ENCODE measurements at regions not wholly inside any gene's neighbourhood (a gene's known extent, or its start where the extent isn't known, plus 50 kb on each side); places are given as distances from the start of the nearest gene placed in this dataset.

DNA sequence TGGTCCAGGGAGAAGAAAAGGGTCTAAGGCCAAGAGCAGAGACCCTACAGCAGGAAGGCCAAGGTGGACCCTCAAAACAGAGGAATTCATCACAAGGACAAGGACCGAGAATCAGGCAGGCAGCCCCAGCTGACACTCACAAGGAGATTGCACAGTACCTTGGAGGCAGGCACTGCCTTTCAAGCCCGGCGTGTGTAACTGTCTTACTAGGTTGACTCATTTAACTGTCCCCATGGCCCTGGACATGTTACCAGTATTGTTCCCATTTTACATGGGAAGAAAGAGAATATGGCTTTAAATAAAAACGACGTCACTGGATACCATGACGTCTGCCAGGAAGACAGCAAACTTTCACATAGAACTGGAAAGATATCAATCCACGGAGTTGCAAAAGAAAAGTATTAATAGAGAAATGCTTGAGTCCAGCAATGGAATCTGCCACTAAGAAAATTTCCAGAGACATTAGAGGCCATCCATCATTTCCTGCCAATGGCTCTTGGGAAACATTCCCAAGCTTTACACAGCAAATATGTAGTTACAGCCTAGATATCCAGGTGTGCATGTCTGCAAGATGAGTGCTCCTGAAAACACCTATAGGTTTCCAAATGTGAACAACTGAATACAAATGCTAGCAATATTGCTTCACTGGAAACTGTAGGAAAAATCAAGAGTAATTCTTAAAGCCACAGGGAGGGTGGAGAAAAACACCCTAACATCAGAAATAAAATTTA lies 111.5 kb upstream of the RPS6KA2 start:
- intact Hi-C loops (cut with DNase I): loop anchor here in 1 of 2 donors (10.0 kb wide), 1 partner anchor 244 kb away; no protein-coding TSS in a partner anchor
- DNase-seq (no peak), ATAC-seq (ENCODE audit: low FRiP score) (no peak)
- Histone ChIP-seq H3K36me3 (ENCODE audit: control insufficient read depth in 1 of 2, insufficient read depth in 2 of 2, low read length in 1 of 2) (no peaks in the 10 kb centered on the region), H3K27me3 (ENCODE audit: control insufficient read depth in 1 of 2, insufficient read depth in 2 of 2, low read length in 1 of 2) (no peaks in the 10 kb centered on the region), H3K27ac (ENCODE audit: low read depth in 1 of 2, low read length in 2 of 2) (no peak overlapping the region), H3K4me3 (ENCODE audit: low read length in 2 of 2) (no peak overlapping the region), H3K9me3 (ENCODE audit: control insufficient read depth, low read length) (no peaks in the 10 kb centered on the region), H3K4me1 (ENCODE audit: control insufficient read depth in 1 of 2, insufficient read depth in 2 of 2, low read length in 2 of 2) (no peaks in the 10 kb centered on the region)
- WGBS, 2 donors: 54 to 62% methylated on average over 7 of the region's 7 CpGs

DNA sequence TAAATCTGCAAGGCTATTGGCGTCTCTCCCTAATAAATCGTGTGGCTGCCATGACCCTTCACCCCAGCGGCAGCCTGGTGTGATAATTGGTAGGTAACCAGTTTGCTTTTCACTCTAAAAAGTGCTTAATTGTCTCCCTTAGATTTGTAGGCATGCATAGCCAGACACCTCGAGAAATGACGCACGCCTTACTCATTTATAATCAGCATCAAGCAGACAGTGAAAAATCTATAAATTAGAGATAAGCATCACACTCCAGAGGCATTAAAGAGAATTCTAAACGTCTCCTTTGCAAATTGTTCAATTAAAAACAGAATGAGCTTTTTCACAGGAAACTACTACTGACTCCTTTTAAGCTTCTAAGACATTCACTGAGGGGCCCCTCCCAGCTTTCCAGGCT lies 110.2 kb upstream of the RPS6KA2 start:
- intact Hi-C loops (cut with DNase I): loop anchor here in 1 of 2 donors (10.0 kb wide), 1 partner anchor 242 kb away; no protein-coding TSS in a partner anchor
- no peaks in the 10 kb centered on the region for H3K9me3 ChIP-seq (ENCODE audit: control insufficient read depth, low read length)
- no peak overlapping the region for H3K27ac ChIP-seq (ENCODE audit: low read depth in 1 of 2, low read length in 2 of 2)
- WGBS, 2 donors: 69 to 71% methylated on average over 7 of the region's 7 CpGs
- no peaks in the 10 kb centered on the region for H3K4me1 ChIP-seq (ENCODE audit: control insufficient read depth in 1 of 2, insufficient read depth in 2 of 2, low read length in 2 of 2)
- no peak for DNase-seq
- no peaks in the 10 kb centered on the region for H3K36me3 ChIP-seq (ENCODE audit: control insufficient read depth in 1 of 2, insufficient read depth in 2 of 2, low read length in 1 of 2)
- H3K4me3 ChIP-seq (ENCODE audit: low read length in 2 of 2): no peak overlapping the region
- no peaks in the 10 kb centered on the region for H3K27me3 ChIP-seq (ENCODE audit: control insufficient read depth in 1 of 2, insufficient read depth in 2 of 2, low read length in 1 of 2)
- ATAC-seq (ENCODE audit: low FRiP score): no peak

DNA sequence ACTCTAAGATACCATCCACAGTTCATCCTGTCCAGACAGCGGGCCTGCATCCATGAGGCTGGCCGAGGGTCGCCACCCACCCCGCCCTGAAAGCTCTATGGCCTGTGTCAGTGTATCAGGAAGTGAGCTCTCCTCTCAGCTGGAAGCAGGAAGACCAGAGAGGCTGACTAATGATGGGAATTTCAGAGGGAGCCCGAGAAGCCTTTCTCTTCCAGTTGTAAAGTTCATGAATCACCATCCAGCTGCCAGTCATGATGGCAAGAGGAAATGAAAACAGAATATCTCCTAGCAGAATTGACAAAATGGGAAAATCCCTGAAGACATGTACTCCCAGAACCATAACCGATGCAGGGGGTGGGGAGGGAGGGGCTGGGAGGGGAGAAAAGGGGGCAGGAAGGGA lies 109.6 kb upstream of the RPS6KA2 start:
- 61 to 70% methylated on average over 6 of the region's 6 CpGs for WGBS, 2 donors
- intact Hi-C loops (cut with DNase I): loop anchor here in 1 of 2 donors (10.0 kb wide), 1 partner anchor 242 kb away; no protein-coding TSS in a partner anchor
- Histone ChIP-seq H3K4me1 (ENCODE audit: control insufficient read depth in 1 of 2, insufficient read depth in 2 of 2, low read length in 2 of 2) (no peaks in the 10 kb centered on the region), H3K4me3 (ENCODE audit: low read length in 2 of 2) (no peak overlapping the region), H3K27me3 (ENCODE audit: control insufficient read depth in 1 of 2, insufficient read depth in 2 of 2, low read length in 1 of 2) (no peaks in the 10 kb centered on the region), H3K9me3 (ENCODE audit: control insufficient read depth, low read length) (no peaks in the 10 kb centered on the region), H3K27ac (ENCODE audit: low read depth in 1 of 2, low read length in 2 of 2) (no peak overlapping the region), H3K36me3 (ENCODE audit: control insufficient read depth in 1 of 2, insufficient read depth in 2 of 2, low read length in 1 of 2) (no peaks in the 10 kb centered on the region)
- DNase-seq: no peak
- no peak for ATAC-seq (ENCODE audit: low FRiP score)

DNA sequence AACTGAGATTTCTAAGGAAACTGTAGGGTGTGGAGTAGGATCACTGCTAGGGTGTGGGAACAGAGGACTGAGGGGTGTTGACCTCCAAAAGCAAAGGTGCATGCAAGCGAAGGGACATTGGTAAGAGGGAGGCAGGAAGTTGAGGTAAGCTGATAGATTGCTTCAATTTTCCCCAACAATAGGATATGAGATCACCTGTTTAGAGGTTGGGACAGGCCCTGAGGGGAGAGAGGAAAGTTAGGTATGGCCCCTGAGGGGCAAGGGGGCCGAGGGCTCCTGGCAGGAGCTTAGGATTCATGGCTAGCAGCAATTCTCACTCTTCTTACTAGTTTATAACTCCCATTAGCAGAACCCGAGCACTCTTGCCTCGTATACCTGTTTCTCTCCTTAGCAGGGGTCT lies 106.8 kb upstream of the RPS6KA2 start:
- no peaks in the 10 kb centered on the region for H3K9me3 ChIP-seq (ENCODE audit: control insufficient read depth, low read length)
- no peak for DNase-seq
- no peaks in the 10 kb centered on the region for H3K36me3 ChIP-seq (ENCODE audit: control insufficient read depth in 1 of 2, insufficient read depth in 2 of 2, low read length in 1 of 2)
- 85 to 90% methylated on average over 4 of the region's 4 CpGs for WGBS, 2 donors
- intact Hi-C loops (cut with DNase I): loop anchor here in 1 of 2 donors (10.0 kb wide), 1 partner anchor 239 kb away; no protein-coding TSS in a partner anchor
- H3K4me1 ChIP-seq (ENCODE audit: control insufficient read depth in 1 of 2, insufficient read depth in 2 of 2, low read length in 2 of 2): no peaks in the 10 kb centered on the region
- no peak overlapping the region for H3K27ac ChIP-seq (ENCODE audit: low read depth in 1 of 2, low read length in 2 of 2)
- no peak overlapping the region for H3K4me3 ChIP-seq (ENCODE audit: low read length in 2 of 2)
- ATAC-seq (ENCODE audit: low FRiP score): no peak
- H3K27me3 ChIP-seq (ENCODE audit: control insufficient read depth in 1 of 2, insufficient read depth in 2 of 2, low read length in 1 of 2): no peaks in the 10 kb centered on the region

DNA sequence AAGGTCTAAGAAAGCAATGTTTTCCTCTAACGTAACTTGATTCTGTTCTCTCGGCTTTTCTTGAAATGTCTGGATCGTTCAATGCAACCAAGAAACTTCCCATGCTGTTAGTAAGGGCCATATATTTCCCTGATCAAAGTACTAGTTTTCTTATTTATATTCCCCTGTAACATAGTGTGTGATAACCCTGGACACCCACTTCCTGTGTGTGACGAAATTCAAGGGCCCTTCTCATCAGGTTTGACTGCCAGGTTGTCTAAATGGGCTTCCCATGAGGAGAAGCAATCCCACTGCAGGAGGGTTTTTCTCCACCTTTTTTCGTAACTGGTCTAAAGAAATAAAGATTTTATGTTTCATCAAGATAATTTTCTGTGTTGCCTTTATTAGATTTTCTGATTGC lies 102.6 kb upstream of the RPS6KA2 start:
- no peak overlapping the region for H3K4me3 ChIP-seq (ENCODE audit: low read length in 2 of 2)
- ATAC-seq (ENCODE audit: low FRiP score) (no peak), DNase-seq (no peak)
- no peak overlapping the region for H3K27ac ChIP-seq (ENCODE audit: low read depth in 1 of 2, low read length in 2 of 2)
- no peaks in the 10 kb centered on the region for H3K4me1 ChIP-seq (ENCODE audit: control insufficient read depth in 1 of 2, insufficient read depth in 2 of 2, low read length in 2 of 2)
- intact Hi-C loops (cut with DNase I): loop anchor here in 1 of 2 donors (10.0 kb wide), 1 partner anchor 235 kb away; no protein-coding TSS in a partner anchor
- no peaks in the 10 kb centered on the region for H3K9me3 ChIP-seq (ENCODE audit: control insufficient read depth, low read length)
- no peaks in the 10 kb centered on the region for H3K27me3 ChIP-seq (ENCODE audit: control insufficient read depth in 1 of 2, insufficient read depth in 2 of 2, low read length in 1 of 2)
- H3K36me3 ChIP-seq (ENCODE audit: control insufficient read depth in 1 of 2, insufficient read depth in 2 of 2, low read length in 1 of 2): no peaks in the 10 kb centered on the region
- 51 to 63% methylated on average over 5 of the region's 5 CpGs for WGBS, 2 donors

DNA sequence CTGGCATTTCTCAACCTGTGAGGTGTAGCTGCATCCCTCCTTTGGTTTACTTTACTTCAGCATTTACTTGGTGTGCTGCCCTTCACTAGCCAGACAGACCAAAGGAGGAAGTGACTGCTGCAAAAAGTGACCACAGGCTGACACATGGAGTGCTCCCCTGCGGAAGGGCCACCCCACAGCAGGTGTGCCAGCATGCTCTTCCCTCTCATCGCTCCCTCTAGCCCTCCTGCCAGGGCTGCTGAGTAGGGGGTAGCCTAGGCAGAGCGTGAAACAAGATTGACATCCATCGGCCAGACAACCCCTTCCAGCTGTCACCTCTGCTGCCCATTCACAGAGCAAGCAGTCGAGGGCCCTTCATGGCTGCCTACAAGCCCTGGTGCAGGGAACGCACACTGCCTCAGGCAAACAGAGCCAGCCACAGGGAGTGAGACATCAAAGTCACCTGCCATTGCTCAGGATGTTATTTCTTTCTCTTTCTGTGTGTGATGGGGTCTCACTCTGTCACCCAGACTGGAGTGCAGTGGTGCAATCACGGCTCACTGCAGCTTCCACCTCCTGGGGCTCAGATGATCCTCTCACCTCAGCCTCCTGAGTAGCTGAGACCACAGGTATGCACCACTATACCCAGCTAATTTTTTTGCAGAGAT lies 102.0 kb upstream of the RPS6KA2 start:
- ATAC-seq (ENCODE audit: low FRiP score) (no peak), DNase-seq (no peak)
- intact Hi-C loops (cut with DNase I): no loop called here
- Histone ChIP-seq H3K9me3 (ENCODE audit: control insufficient read depth, low read length) (no peaks in the 10 kb centered on the region), H3K4me1 (ENCODE audit: control insufficient read depth in 1 of 2, insufficient read depth in 2 of 2, low read length in 2 of 2) (no peaks in the 10 kb centered on the region), H3K27ac (ENCODE audit: low read depth in 1 of 2, low read length in 2 of 2) (no peak overlapping the region), H3K36me3 (ENCODE audit: control insufficient read depth in 1 of 2, insufficient read depth in 2 of 2, low read length in 1 of 2) (no peaks in the 10 kb centered on the region), H3K27me3 (ENCODE audit: control insufficient read depth in 1 of 2, insufficient read depth in 2 of 2, low read length in 1 of 2) (no peaks in the 10 kb centered on the region), H3K4me3 (ENCODE audit: low read length in 2 of 2) (no peak overlapping the region)
- 68 to 77% methylated on average over 7 of the region's 7 CpGs for WGBS, 2 donors

DNA sequence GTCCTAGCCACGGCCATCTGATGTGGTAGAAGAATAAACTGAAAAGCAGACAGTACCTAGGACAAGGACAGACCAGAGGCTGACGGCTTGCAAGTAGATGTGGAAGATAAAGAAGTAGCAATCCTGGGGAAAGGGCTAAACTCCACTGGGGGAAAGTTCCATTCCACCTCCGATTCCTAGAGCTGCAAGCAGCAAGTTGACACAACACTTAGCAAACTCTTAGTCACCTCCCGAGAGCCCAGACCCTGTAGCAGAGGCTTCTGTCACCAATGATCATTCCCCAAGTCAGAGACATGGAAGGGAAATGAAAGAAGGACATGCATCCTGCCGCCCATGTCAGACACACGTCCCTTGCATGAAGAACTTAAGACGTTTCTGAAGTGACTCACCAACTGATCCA lies 99.2 kb upstream of the RPS6KA2 start:
- H3K4me3 ChIP-seq (ENCODE audit: low read length in 2 of 2): no peak overlapping the region
- no peak overlapping the region for H3K27ac ChIP-seq (ENCODE audit: low read depth in 1 of 2, low read length in 2 of 2)
- WGBS, 2 donors: 77 to 79% methylated on average over 7 of the region's 7 CpGs
- DNase-seq (no peak), ATAC-seq (ENCODE audit: low FRiP score) (no peak)
- intact Hi-C loops (cut with DNase I): no loop called here
- H3K4me1 ChIP-seq (ENCODE audit: control insufficient read depth in 1 of 2, insufficient read depth in 2 of 2, low read length in 2 of 2): no peaks in the 10 kb centered on the region
- H3K36me3 ChIP-seq (ENCODE audit: control insufficient read depth in 1 of 2, insufficient read depth in 2 of 2, low read length in 1 of 2): no peaks in the 10 kb centered on the region
- no peaks in the 10 kb centered on the region for H3K27me3 ChIP-seq (ENCODE audit: control insufficient read depth in 1 of 2, insufficient read depth in 2 of 2, low read length in 1 of 2)
- no peaks in the 10 kb centered on the region for H3K9me3 ChIP-seq (ENCODE audit: control insufficient read depth, low read length)

DNA sequence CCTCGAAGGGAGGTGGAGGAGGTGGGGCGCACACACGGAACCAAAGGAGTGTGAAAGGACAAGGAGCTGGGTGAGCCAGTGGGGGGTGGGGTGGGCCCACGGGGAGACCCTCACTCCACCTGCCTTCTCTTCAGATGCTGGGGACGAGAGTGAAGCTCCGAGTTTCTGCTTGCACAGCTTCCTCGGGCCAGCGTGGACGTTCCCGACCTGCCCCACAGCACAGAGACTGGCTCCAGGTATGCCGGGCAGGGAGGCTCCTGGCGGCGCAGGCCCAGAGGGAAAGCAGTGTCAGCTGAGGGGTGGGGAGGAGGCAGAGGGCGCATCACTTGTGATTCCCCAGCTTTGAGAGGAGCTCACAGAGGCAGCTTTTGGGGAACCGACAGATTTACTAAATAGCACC lies 98.5 kb upstream of the RPS6KA2 start:
- intact Hi-C loops (cut with DNase I): no loop called here
- ATAC-seq (ENCODE audit: low FRiP score): no peak
- Histone ChIP-seq H3K4me3 (ENCODE audit: low read length in 2 of 2) (no peak overlapping the region), H3K27me3 (ENCODE audit: control insufficient read depth in 1 of 2, insufficient read depth in 2 of 2, low read length in 1 of 2) (no peaks in the 10 kb centered on the region), H3K4me1 (ENCODE audit: control insufficient read depth in 1 of 2, insufficient read depth in 2 of 2, low read length in 2 of 2) (no peaks in the 10 kb centered on the region), H3K36me3 (ENCODE audit: control insufficient read depth in 1 of 2, insufficient read depth in 2 of 2, low read length in 1 of 2) (no peaks in the 10 kb centered on the region), H3K9me3 (ENCODE audit: control insufficient read depth, low read length) (no peaks in the 10 kb centered on the region), H3K27ac (ENCODE audit: low read depth in 1 of 2, low read length in 2 of 2) (no peak overlapping the region)
- 91 to 94% methylated on average over 15 of the region's 15 CpGs for WGBS, 2 donors
- no peak for DNase-seq

DNA sequence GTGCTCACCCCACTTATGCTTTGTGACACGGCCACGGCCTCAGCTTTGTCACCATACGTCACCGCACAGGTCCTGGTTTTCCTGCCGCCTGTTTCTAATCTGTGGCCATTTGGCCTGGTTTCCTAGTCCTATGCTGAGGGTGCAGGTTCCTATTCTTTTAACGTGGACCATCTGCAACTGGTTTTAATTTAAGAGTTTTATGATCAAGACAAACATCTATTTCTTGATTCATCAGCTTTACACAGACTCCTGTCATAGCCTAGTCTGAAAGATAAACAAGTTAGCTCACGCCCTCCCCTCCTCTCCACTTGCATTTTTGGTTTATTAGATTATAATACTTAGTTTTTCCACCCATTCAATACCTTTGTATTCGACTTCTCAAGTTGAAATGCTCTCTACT lies 97.5 kb upstream of the RPS6KA2 start:
- Histone ChIP-seq H3K36me3 (ENCODE audit: control insufficient read depth in 1 of 2, insufficient read depth in 2 of 2, low read length in 1 of 2) (no peaks in the 10 kb centered on the region), H3K4me1 (ENCODE audit: control insufficient read depth in 1 of 2, insufficient read depth in 2 of 2, low read length in 2 of 2) (no peaks in the 10 kb centered on the region), H3K4me3 (ENCODE audit: low read length in 2 of 2) (no peak overlapping the region), H3K9me3 (ENCODE audit: control insufficient read depth, low read length) (no peaks in the 10 kb centered on the region), H3K27ac (ENCODE audit: low read depth in 1 of 2, low read length in 2 of 2) (no peak overlapping the region), H3K27me3 (ENCODE audit: control insufficient read depth in 1 of 2, insufficient read depth in 2 of 2, low read length in 1 of 2) (no peaks in the 10 kb centered on the region)
- WGBS, 2 donors: 73 to 79% methylated on average over 8 of the region's 8 CpGs
- ATAC-seq (ENCODE audit: low FRiP score): no peak
- intact Hi-C loops (cut with DNase I): no loop called here
- no peak for DNase-seq

Measured in aorta (tissue), 5 donors.